H1 (cell line): ENCODE measurements at regions not wholly inside any gene's neighbourhood (a gene's known extent, or its start where the extent isn't known, plus 50 kb on each side); places are given as distances from the start of the nearest gene placed in this dataset.

Experiments
- CTCF ChIA-PET: fragments of 300-600 bp; sonication (Branson Sonifier 250); formaldehyde crosslinking; loops from one replicate; lab custom pipeline; 2021; ENCODE audit not compliant: partially characterized antibody; lab: Charles Lee
- POLR2A ChIA-PET: fragments of 300-600 bp; sonication (Branson Sonifier 250); formaldehyde crosslinking; loops from one replicate; lab custom pipeline; 2021; ENCODE audit warnings: inconsistent platforms; ENCODE audit not compliant: partially characterized antibody; lab: Charles Lee
- DNase-seq, 2 experiments: peaks; one replicate each; pipeline versions ENCODE4 v3.0.0 to v3.0.0-alpha.2; 2010 to 2022; ENCODE audit warnings: low spot score in 2 of 2, low read depth in 1 of 2, mixed read lengths in 1 of 2
- FAIRE-seq: peaks from 2 replicates; lab custom pipeline; 2011; peaks lifted over from hg19 to GRCh38; lab: Jason Lieb, UNC
- H2AFZ ChIP-seq: 2 replicates; pipeline ENCODE4 v1.8.1; 2012; ENCODE audit warnings: low read length, inconsistent platforms
- H2AK5ac ChIP-seq: 2 replicates; pipeline ENCODE4 v1.6.1; 2013; ENCODE audit warnings: low read depth, low read length
- H2BK120ac ChIP-seq: replicated peaks from 2 replicates; pipeline ENCODE3; 2013; ENCODE audit warnings: low read depth, low read length, inconsistent platforms
- H2BK12ac ChIP-seq: 2 replicates; pipeline ENCODE4 v1.6.1; 2013; ENCODE audit warnings: low read depth, low read length
- H2BK15ac ChIP-seq: 2 replicates; pipeline ENCODE4 v1.6.1; 2013; ENCODE audit warnings: low read length
- H2BK20ac ChIP-seq: 2 replicates; pipeline ENCODE4 v1.6.1; 2013; ENCODE audit warnings: low read length
- H2BK5ac ChIP-seq: 2 replicates; pipeline ENCODE4 v1.6.1; 2013; ENCODE audit warnings: low read depth, low read length
- H3K14ac ChIP-seq: 2 replicates; pipeline ENCODE4 v1.6.1; 2013; ENCODE audit warnings: inconsistent platforms; ENCODE audit not compliant: insufficient read length
- H3K18ac ChIP-seq: 2 replicates; pipeline ENCODE4 v1.6.1; 2013; ENCODE audit warnings: low read length; ENCODE audit errors: extremely low read depth
- H3K23ac ChIP-seq: 2 replicates; pipeline ENCODE4 v1.6.1; 2013; ENCODE audit warnings: inconsistent platforms; ENCODE audit not compliant: insufficient read length
- H3K23me2 ChIP-seq: 2 replicates; pipeline ENCODE4 v1.6.1; 2013; ENCODE audit warnings: low read depth, low read length
- H3K27ac ChIP-seq: 2 replicates; pipeline ENCODE4 v1.6.1; 2011; ENCODE audit warnings: low read depth, low read length, inconsistent platforms
- H3K27me3 ChIP-seq, 4 experiments: replicated peaks in 1 of 4; 1 replicate in 1 of 4; 2 replicates in 3 of 4; pipeline versions ENCODE4 v1.6.1 to v1.8.1; 2011 to 2013; ENCODE audit warnings: low read length in 3 of 4, mild to moderate bottlenecking in 3 of 4, inconsistent platforms in 2 of 4, mixed read lengths in 2 of 4, moderate library complexity in 1 of 4; ENCODE audit not compliant: control insufficient read depth in 3 of 4, insufficient read depth in 3 of 4; ENCODE audit errors: extremely low read depth in 1 of 4
- H3K36me3 ChIP-seq, 4 experiments: 2 replicates each; pipeline versions ENCODE4 v1.6.1 to v1.8.1; 2011 to 2013; ENCODE audit warnings: mild to moderate bottlenecking in 4 of 4, low read length in 3 of 4, moderate library complexity in 2 of 4, control low read depth in 1 of 4, inconsistent platforms in 1 of 4; ENCODE audit not compliant: insufficient read depth in 4 of 4, control insufficient read depth in 2 of 4
- H3K4ac ChIP-seq: replicated peaks from 2 replicates; pipeline ENCODE3; 2013; ENCODE audit warnings: low read length, low read depth, mixed read lengths, inconsistent platforms; ENCODE audit not compliant: insufficient read length
- H3K4me1 ChIP-seq, 4 experiments: replicated peaks in 1 of 4; 1 replicate in 1 of 4; 2 replicates in 3 of 4; pipeline versions ENCODE4 v1.6.1 to v1.8.1; 2011 to 2013; ENCODE audit warnings: low read length in 3 of 4, inconsistent platforms in 2 of 4, mixed read lengths in 1 of 4; ENCODE audit not compliant: insufficient read depth in 4 of 4, control insufficient read depth in 3 of 4
- H3K4me2 ChIP-seq, 2 experiments: 2 replicates each; pipeline versions ENCODE4 v1.6.1 to v1.8.1; 2011 to 2013; ENCODE audit warnings: low read depth in 2 of 2, low read length in 2 of 2, control low read depth in 1 of 2, inconsistent platforms in 1 of 2, mild to moderate bottlenecking in 1 of 2; ENCODE audit not compliant: insufficient read depth in 1 of 2
- H3K4me3 ChIP-seq, 4 experiments: fragments of 200-600, 300-600 bp in 1 of 4; sonication (generic), shearing (Covaris generic), sonication (Bioruptor Twin) in 1 of 4; 2 replicates each; pipeline versions ENCODE4 v1.5.1 to v1.8.1; 2011 to 2016; ENCODE audit warnings: low read length in 4 of 4, low read depth in 3 of 4, control low read depth in 2 of 4, inconsistent platforms in 2 of 4, mild to moderate bottlenecking in 2 of 4, mixed read lengths in 1 of 4, moderate library complexity in 1 of 4; ENCODE audit not compliant: insufficient read depth in 2 of 4; ENCODE audit errors: extremely low read depth in 1 of 4
- H3K56ac ChIP-seq: replicated peaks from 2 replicates; pipeline ENCODE3; 2013; ENCODE audit warnings: low read depth, mild to moderate bottlenecking, mixed read lengths, low read length, inconsistent platforms; ENCODE audit not compliant: insufficient read length
- H3K79me1 ChIP-seq: 2 replicates; pipeline ENCODE4 v1.6.1; 2013; ENCODE audit warnings: low read depth, low read length, control low read depth
- H3K79me2 ChIP-seq, 2 experiments: 2 replicates each; pipeline versions ENCODE4 v1.6.1 to v1.8.1; 2012 to 2013; ENCODE audit warnings: low read length in 2 of 2, mild to moderate bottlenecking in 2 of 2, inconsistent platforms in 1 of 2; ENCODE audit not compliant: insufficient read depth in 2 of 2, control insufficient read depth in 1 of 2
- H3K9ac ChIP-seq, 4 experiments: replicated peaks in 1 of 4; 1 replicate in 1 of 4; 2 replicates in 3 of 4; pipeline versions ENCODE4 v1.6.1 to v1.8.1; 2011 to 2013; ENCODE audit warnings: low read depth in 3 of 4, low read length in 3 of 4, control low read depth in 2 of 4, mild to moderate bottlenecking in 2 of 4, moderate library complexity in 2 of 4, inconsistent platforms in 1 of 4; ENCODE audit errors: extremely low read depth in 1 of 4
- H3K9me3 ChIP-seq, 2 experiments: 2 replicates each; pipeline versions ENCODE4 v1.6.1 to v1.8.1; 2012 to 2013; ENCODE audit warnings: mild to moderate bottlenecking in 2 of 2, moderate library complexity in 2 of 2, control low read depth in 1 of 2, inconsistent platforms in 1 of 2, low read depth in 1 of 2, low read length in 1 of 2, mixed read lengths in 1 of 2; ENCODE audit not compliant: insufficient read depth in 2 of 2
- H4K20me1 ChIP-seq, 2 experiments: replicated peaks in 1 of 2; 2 replicates each; pipeline versions ENCODE3 to v1.8.1; 2011 to 2013; ENCODE audit warnings: inconsistent platforms in 2 of 2, low read length in 2 of 2, mild to moderate bottlenecking in 1 of 2; ENCODE audit not compliant: insufficient read depth in 2 of 2, control insufficient read depth in 1 of 2
- H4K5ac ChIP-seq: 2 replicates; pipeline ENCODE4 v1.6.1; 2013; ENCODE audit warnings: low read length, low read depth, mixed read lengths, inconsistent platforms; ENCODE audit not compliant: insufficient read length
- H4K8ac ChIP-seq: 2 replicates; pipeline ENCODE4 v1.8.0; 2013; ENCODE audit warnings: mild to moderate bottlenecking, moderate library complexity, low read length, inconsistent platforms; ENCODE audit not compliant: insufficient read depth; ENCODE audit errors: extremely low read depth
- H4K91ac ChIP-seq: replicated peaks from 2 replicates; pipeline ENCODE3; 2013; ENCODE audit warnings: low read length, mixed read lengths, inconsistent platforms; ENCODE audit not compliant: insufficient read length
- ATF3 ChIP-seq: IDR thresholded peaks from 2 replicates; pipeline ENCODE4 v1.6.1; 2011; ENCODE audit warnings: low read depth, mild to moderate bottlenecking, low read length; ENCODE audit not compliant: insufficient read depth
- BRCA1 ChIP-seq: IDR thresholded peaks from 2 replicates; pipeline ENCODE4 v1.6.1; 2012; ENCODE audit warnings: low read depth, low read length, improper control_type of control experiment
- CEBPB ChIP-seq: IDR thresholded peaks from 2 replicates; pipeline ENCODE4 v1.6.1; 2012; ENCODE audit warnings: low read depth, low read length
- CHD2 ChIP-seq: IDR thresholded peaks from 2 replicates; pipeline ENCODE4 v1.6.1; 2012; ENCODE audit warnings: low read length, improper control_type of control experiment
- KDM1A ChIP-seq: fragments of 200-600, 300-600 bp; sonication (generic); IDR thresholded peaks from 2 replicates; pipeline ENCODE4 v1.7.1; 2016; ENCODE audit warnings: mild to moderate bottlenecking, low read length, borderline replicate concordance
- MAFK ChIP-seq: IDR thresholded peaks from 2 replicates; pipeline ENCODE4 v1.6.1; 2012; ENCODE audit warnings: low read depth, mild to moderate bottlenecking, improper control_type of control experiment, low read length
- NRF1 ChIP-seq: IDR thresholded peaks from 2 replicates; pipeline ENCODE4 v1.6.1; 2011; ENCODE audit warnings: mild to moderate bottlenecking, low read depth, low read length, improper control_type of control experiment
- RXRA ChIP-seq: IDR thresholded peaks from 2 replicates; pipeline ENCODE4 v1.6.1; 2011; ENCODE audit warnings: low read depth, mild to moderate bottlenecking, low read length, moderate library complexity; ENCODE audit not compliant: insufficient read depth
- SIRT6 ChIP-seq: IDR thresholded peaks from one replicate; pipeline ENCODE4 v1.7.1; 2012; ENCODE audit warnings: low read length, inconsistent platforms
- SP1 ChIP-seq: IDR thresholded peaks from 2 replicates; pipeline ENCODE4 v1.6.1; 2011; ENCODE audit warnings: low read depth, low read length
- WGBS, 2 experiments: shearing (Covaris generic) in 1 of 2; methylation state at CpG; one replicate each; pipeline versions ENCODE4 v1.1.6 to v1.1.7; 2013 to 2015; ENCODE audit warnings: low lambda C conversion rate in 2 of 2, mixed read lengths in 2 of 2, inconsistent platforms in 1 of 2, low coverage in 1 of 2, missing lambda C conversion rate in 1 of 2; ENCODE audit not compliant: insufficient replicate concordance in 2 of 2, insufficient coverage in 1 of 2, insufficient read length in 1 of 2; ENCODE audit errors: extremely low coverage in 1 of 2, missing lambda C conversion rate in 1 of 2; 5-methylcytosine and 5-hydroxymethylcytosine counted together
- TF ChIP-seq, protein P1 (sequence below): IDR thresholded peaks from 2 replicates; pipeline ENCODE4 v1.6.1; 2012; ENCODE audit warnings: inconsistent platforms

- H4K8ac ChIP-seq, result no peak overlapping the region
- H3K56ac ChIP-seq, result no peak overlapping the region
- no peak overlapping the region for H3K4me3 ChIP-seq
- POLR2A ChIA-PET, result no interaction called here
- no peak overlapping the region for H2BK20ac ChIP-seq
- FAIRE-seq (no peak), DNase-seq (no peak)
- no peak overlapping the region for H4K5ac ChIP-seq
- no peak overlapping the region for H3K4me2 ChIP-seq
- H2BK5ac ChIP-seq, result no peak overlapping the region
- CTCF ChIA-PET, result no interaction called here
- H3K23ac ChIP-seq, result no peak overlapping the region
- H3K9ac ChIP-seq, result no peak overlapping the region
- no peak overlapping the region for H3K18ac ChIP-seq
- no peaks in the 10 kb centered on the region for H4K20me1 ChIP-seq
- no peak overlapping the region for H2BK15ac ChIP-seq
- H2AFZ ChIP-seq, result no peak overlapping the region
- H3K9me3 ChIP-seq, result no peaks in the 10 kb centered on the region
- WGBS, 2 experiments, result 86% methylated on average over 1 of the region's 1 CpG; no CpG with 5 or more reads in 1 of the 2 experiments
- H3K36me3 ChIP-seq, result no peaks in the 10 kb centered on the region
- H3K4ac ChIP-seq, result no peak overlapping the region
- H4K91ac ChIP-seq, result no peak overlapping the region
- no peaks in the 10 kb centered on the region for H3K27me3 ChIP-seq
- TF ChIP-seq CEBPB (no peak), BRCA1 (no peak), ATF3 (no peak), SIRT6 (no peak), RXRA (no peak), KDM1A (no peak), SP1 (no peak), NRF1 (no peak), MAFK (no peak), CHD2 (no peak)
- TF ChIP-seq, protein P1, sequence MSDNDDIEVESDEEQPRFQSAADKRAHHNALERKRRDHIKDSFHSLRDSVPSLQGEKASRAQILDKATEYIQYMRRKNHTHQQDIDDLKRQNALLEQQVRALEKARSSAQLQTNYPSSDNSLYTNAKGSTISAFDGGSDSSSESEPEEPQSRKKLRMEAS, result no peak
- no peak overlapping the region for H3K14ac ChIP-seq
- no peak overlapping the region for H2BK12ac ChIP-seq
- no peaks in the 10 kb centered on the region for H3K79me2 ChIP-seq
- no peaks in the 10 kb centered on the region for H3K79me1 ChIP-seq
- no peak overlapping the region for H3K27ac ChIP-seq
- no peak overlapping the region for H2BK120ac ChIP-seq
- H2AK5ac ChIP-seq, result no peak overlapping the region
- peaks cover 0 to 2% (median 0%) of the 10 kb centered on the region in 4 experiments; a peak in 1 of 7 replicates for H3K4me1 ChIP-seq
- H3K23me2 ChIP-seq, result no peaks in the 10 kb centered on the region; the same call in 1 of the 2 replicates
Observed at GRCh38 chr4:79030973-79031372, 91.7 kb upstream of the PAQR3 start.
